Breast epithelium (tissue), 3 donors: ENCODE measurements at regions not wholly inside any gene's neighbourhood (a gene's known extent, or its start where the extent isn't known, plus 50 kb on each side); places are given as distances from the start of the nearest gene placed in this dataset.

Source experiments
- CTCF ChIP-seq, 3 donors: fragments of 450-650 bp; IDR thresholded peaks; one replicate each; pipeline ENCODE4 v1.5.1; 2016 to 2017; ENCODE audit warnings: antibody characterized with exemption in 3 of 3, mild to moderate bottlenecking in 3 of 3, moderate library complexity in 3 of 3
- POLR2A ChIP-seq: fragments of 450-650 bp; IDR thresholded peaks from one replicate; pipeline ENCODE4 v1.6.1; 2016; ENCODE audit warnings: antibody characterized with exemption, mild to moderate bottlenecking, moderate library complexity
- POLR2AphosphoS5 ChIP-seq, 3 donors: sonication (generic); formaldehyde crosslinking; IDR thresholded peaks; one replicate each; pipeline ENCODE4 v1.6.1; 2017; ENCODE audit warnings: antibody characterized with exemption in 3 of 3

- TF ChIP-seq CTCF (IDR thresholded peaks at IDR 0.05) (no peak), POLR2A (no peak), POLR2AphosphoS5 (IDR thresholded peaks at IDR 0.05) (no peak)
These were observed 128.5 kb upstream of the CPEB4 start for GRCh38 chr5:173759691-173760090.
